HG03097 (cell line): ENCODE measurements at regions not wholly inside any gene's neighbourhood (a gene's known extent, or its start where the extent isn't known, plus 50 kb on each side); places are given as distances from the start of the nearest gene placed in this dataset.
A peak's percentile ranks its signal among the peaks of the same experiment; 100 is the strongest.

Experiments
- ATAC-seq: cut with Tn5 transposase; IDR thresholded peaks from one replicate; pipeline ENCODE4 v1.9.1; 2021; ENCODE audit not compliant: unreplicated experiment, low FRiP score

GRCh38 chr22:46064228-46064965 lies 85.9 kb upstream of the PPARA start:
- ATAC-seq = no peak

- no peak for ATAC-seq
Observed at GRCh38 chr22:46064966-46065666, 85.2 kb upstream of the PPARA start.

GRCh38 chr22:46065691-46066454 lies 84.5 kb upstream of the PPARA start:
- no peak for ATAC-seq

- ATAC-seq = no peak
Observed at GRCh38 chr22:46066691-46067090, 83.6 kb upstream of the PPARA start.

- no peak for ATAC-seq
Observed at GRCh38 chr22:46067159-46068111, 82.9 kb upstream of the PPARA start.

GRCh38 chr22:46068181-46068592 lies 82.1 kb upstream of the PPARA start:
- no peak for ATAC-seq

- no peak for ATAC-seq
Observed at GRCh38 chr22:46068593-46069491, 81.5 kb upstream of the PPARA start.

- ATAC-seq = no peak
Observed at GRCh38 chr22:46069521-46070214, 80.7 kb upstream of the PPARA start.

- ATAC-seq = peak; percentile 30
Observed at GRCh38 chr22:46070215-46070802, 80.0 kb upstream of the PPARA start.

- ATAC-seq = peak; percentile 34
Observed at GRCh38 chr22:46070803-46071450, 79.4 kb upstream of the PPARA start.

GRCh38 chr22:46071451-46072109 lies 78.7 kb upstream of the PPARA start:
- peak; percentile 19 for ATAC-seq

- peak; percentile 14 for ATAC-seq
Observed at GRCh38 chr22:46072110-46072881, 78.0 kb upstream of the PPARA start.

- no peak for ATAC-seq
Observed at GRCh38 chr22:46072981-46073682, 77.2 kb upstream of the PPARA start.

GRCh38 chr22:46073683-46074504 lies 76.4 kb upstream of the PPARA start:
- no peak for ATAC-seq
